Calu3 (cell line): ENCODE measurements at regions not wholly inside any gene's neighbourhood (a gene's known extent, or its start where the extent isn't known, plus 50 kb on each side); places are given as distances from the start of the nearest gene placed in this dataset.

Experiments used
- BruUV-seq: library from RNA; stranded (reverse); fragments of 400-500 nt; replicated peaks from 2 replicates; lab custom pipeline; 2021; lab: Mats Ljungman, UMichigan
- CTCF ChIA-PET: fragments of 300-600 bp; sonication (Branson Sonifier 250); formaldehyde crosslinking; loops from one replicate; lab custom pipeline; 2022; ENCODE audit warnings: antibody characterized with exemption; lab: Charles Lee
- DNase-seq: peaks from one replicate; pipeline ENCODE4 v3.0.0; 2022
- H3K27ac Mint-ChIP-seq: one replicate; pipeline ENCODE4 v1.8.0; 2022; ENCODE audit warnings: mixed read lengths; ENCODE audit not compliant: unreplicated experiment
- H3K27me3 Mint-ChIP-seq: one replicate; pipeline ENCODE4 v1.8.0; 2022; ENCODE audit warnings: mixed read lengths; ENCODE audit not compliant: unreplicated experiment
- H3K36me3 Mint-ChIP-seq: one replicate; pipeline ENCODE4 v1.8.0; 2022; ENCODE audit warnings: mild to moderate bottlenecking, moderate library complexity, mixed read lengths; ENCODE audit not compliant: insufficient read depth, unreplicated experiment
- H3K4me1 Mint-ChIP-seq: one replicate; pipeline ENCODE4 v1.8.0; 2022; ENCODE audit warnings: mild to moderate bottlenecking, low read depth, mixed read lengths; ENCODE audit not compliant: unreplicated experiment
- H3K4me3 Mint-ChIP-seq: one replicate; pipeline ENCODE4 v1.8.0; 2022; ENCODE audit warnings: mild to moderate bottlenecking, low read depth, moderate library complexity, mixed read lengths; ENCODE audit not compliant: unreplicated experiment
- H3K9me3 Mint-ChIP-seq: one replicate; pipeline ENCODE4 v1.8.0; 2022; ENCODE audit warnings: low read depth, mixed read lengths; ENCODE audit not compliant: unreplicated experiment
- intact Hi-C: fragments of 100-400 bp; cut with micrococcal nuclease; formaldehyde crosslinking; loops from one replicate; pipeline ENCODE4 v1.10.0; 2022; ENCODE audit not compliant: unreplicated experiment
- TF ChIP-seq, protein P1 (sequence below): fragments of 200-600 bp; IDR thresholded peaks from one replicate; pipeline ENCODE4 v1.8.0; 2022; ENCODE audit warnings: antibody characterized with exemption; ENCODE audit not compliant: unreplicated experiment

DNA sequence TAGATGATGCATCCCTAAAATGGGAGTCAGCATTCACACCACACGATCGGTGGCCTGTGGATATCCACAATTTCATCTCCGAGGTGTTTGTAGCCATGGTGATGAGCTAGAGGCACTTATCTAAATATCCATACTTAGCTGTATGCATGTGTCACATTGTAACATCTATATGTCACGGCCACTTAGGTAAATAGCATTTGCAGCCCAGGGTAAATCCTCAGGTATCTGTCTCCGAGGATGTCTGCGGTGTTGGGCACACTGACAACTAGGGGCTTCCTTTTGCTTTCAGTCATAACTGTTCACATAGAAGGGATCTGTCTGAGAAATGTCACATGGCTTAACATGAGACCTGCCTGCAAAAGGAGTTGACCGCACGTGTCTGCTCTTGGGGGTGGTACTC is 455.2 kb upstream of the ZFHX3 start:
- Mint-ChIP-seq H3K27me3 (peaks cover 75% of the 10 kb centered on the region), H3K4me1 (no peaks in the 10 kb centered on the region), H3K9me3 (no peaks in the 10 kb centered on the region), H3K27ac (no peak overlapping the region), H3K4me3 (no peak overlapping the region), H3K36me3 (no peaks in the 10 kb centered on the region)
- no TSS peak for BruUV-seq
- no peak for DNase-seq
- intact Hi-C loops: no loop called here
- TF ChIP-seq, protein P1, sequence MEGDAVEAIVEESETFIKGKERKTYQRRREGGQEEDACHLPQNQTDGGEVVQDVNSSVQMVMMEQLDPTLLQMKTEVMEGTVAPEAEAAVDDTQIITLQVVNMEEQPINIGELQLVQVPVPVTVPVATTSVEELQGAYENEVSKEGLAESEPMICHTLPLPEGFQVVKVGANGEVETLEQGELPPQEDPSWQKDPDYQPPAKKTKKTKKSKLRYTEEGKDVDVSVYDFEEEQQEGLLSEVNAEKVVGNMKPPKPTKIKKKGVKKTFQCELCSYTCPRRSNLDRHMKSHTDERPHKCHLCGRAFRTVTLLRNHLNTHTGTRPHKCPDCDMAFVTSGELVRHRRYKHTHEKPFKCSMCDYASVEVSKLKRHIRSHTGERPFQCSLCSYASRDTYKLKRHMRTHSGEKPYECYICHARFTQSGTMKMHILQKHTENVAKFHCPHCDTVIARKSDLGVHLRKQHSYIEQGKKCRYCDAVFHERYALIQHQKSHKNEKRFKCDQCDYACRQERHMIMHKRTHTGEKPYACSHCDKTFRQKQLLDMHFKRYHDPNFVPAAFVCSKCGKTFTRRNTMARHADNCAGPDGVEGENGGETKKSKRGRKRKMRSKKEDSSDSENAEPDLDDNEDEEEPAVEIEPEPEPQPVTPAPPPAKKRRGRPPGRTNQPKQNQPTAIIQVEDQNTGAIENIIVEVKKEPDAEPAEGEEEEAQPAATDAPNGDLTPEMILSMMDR: no peak
- CTCF ChIA-PET: no interaction called here

DNA sequence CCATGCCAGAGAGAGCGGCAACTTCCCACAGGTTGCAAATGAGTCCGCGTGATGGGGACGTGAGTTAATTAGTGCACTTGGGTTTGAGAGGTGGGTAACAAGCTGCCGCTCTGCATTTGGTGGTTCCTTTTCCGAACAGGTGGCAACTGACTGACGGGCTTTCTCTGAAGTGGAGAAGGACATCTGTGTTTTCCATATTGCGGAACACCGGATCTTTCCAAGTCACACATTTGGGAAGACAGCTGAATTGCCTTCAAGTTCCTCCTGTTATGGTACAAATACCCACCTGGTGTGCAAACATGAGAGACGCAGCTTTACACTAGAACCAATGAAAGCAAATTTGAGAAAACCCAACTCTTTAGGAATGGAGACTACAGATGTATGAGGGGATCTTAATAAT is 451.3 kb upstream of the ZFHX3 start:
- Mint-ChIP-seq H3K9me3 (no peaks in the 10 kb centered on the region), H3K4me3 (no peak overlapping the region), H3K4me1 (no peaks in the 10 kb centered on the region), H3K36me3 (no peaks in the 10 kb centered on the region), H3K27me3 (peaks cover 58% of the 10 kb centered on the region), H3K27ac (no peak overlapping the region)
- TF ChIP-seq, protein P1: no peak
- intact Hi-C loops: no loop called here
- DNase-seq: no peak
- CTCF ChIA-PET: no interaction called here
- no TSS peak for BruUV-seq

DNA sequence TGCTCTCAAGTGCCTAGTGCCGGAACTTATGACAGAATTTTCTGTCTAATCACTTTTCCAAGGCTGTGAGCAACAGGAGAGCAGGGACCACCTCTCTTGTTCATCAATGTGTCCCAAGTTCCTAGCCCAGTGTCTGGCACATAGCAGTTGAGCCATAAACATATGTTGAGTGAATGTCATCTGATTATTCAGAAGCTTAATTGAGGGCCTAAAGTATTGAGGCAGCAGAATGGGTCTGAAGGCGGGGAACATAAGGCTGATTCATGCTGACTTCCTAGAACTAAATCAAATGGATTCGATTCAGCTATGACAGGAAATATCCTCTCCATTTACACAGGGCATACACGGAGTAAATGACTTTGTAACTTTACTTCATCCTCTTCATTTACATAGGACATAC is 438.0 kb upstream of the ZFHX3 start:
- intact Hi-C loops: no loop called here
- no peak overlapping the region for H3K4me3 Mint-ChIP-seq
- DNase-seq: no peak
- H3K27me3 Mint-ChIP-seq: peaks cover 70% of the 10 kb centered on the region
- no peaks in the 10 kb centered on the region for H3K36me3 Mint-ChIP-seq
- no peak overlapping the region for H3K27ac Mint-ChIP-seq
- no TSS peak for BruUV-seq
- TF ChIP-seq, protein P1: no peak
- CTCF ChIA-PET: no interaction called here
- no peaks in the 10 kb centered on the region for H3K4me1 Mint-ChIP-seq
- H3K9me3 Mint-ChIP-seq: no peaks in the 10 kb centered on the region

DNA sequence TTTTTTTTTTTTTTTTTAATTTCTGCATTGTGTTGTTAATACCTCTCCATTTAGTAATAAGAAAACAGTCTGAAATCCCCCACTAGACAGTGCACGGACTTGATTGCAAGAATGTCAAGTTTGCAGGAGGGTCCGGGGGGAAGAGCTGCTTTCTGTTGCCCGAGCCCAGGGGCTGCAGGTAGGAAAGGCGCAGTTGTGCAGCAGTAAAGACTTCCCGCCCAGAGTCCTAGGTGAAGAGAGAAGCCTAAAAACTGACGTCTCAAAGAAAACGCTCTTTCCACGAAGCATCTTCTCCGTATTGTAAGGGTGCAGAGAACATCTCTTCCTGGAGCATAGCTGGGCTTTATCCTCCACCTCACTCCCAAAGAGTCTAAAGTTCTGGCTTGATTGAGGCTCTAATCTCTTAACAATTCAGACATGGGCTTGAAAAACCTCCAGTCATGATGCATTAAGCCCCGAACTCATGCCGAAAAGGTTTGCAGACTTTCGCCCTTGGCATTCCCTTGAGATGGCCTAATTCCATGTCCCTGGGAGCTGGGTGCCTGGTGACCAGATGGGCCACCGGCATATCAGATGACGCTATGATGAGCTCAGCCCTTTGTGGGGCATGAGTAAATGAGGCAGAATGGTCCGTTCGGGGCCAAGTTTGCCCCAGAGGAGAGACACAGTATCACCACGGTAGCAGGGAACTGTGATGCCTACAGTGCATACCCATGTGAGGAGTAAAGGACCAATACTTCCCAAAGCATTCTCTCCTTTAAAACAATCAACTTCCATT is 436.2 kb upstream of the ZFHX3 start:
- CTCF ChIA-PET: interaction anchor here (0.7 kb wide), 1 partner anchor 344 kb away, joined by 4 read pairs; no protein-coding TSS in a partner anchor
- DNase-seq: no peak
- Mint-ChIP-seq H3K9me3 (no peaks in the 10 kb centered on the region), H3K27me3 (peaks cover 86% of the 10 kb centered on the region), H3K36me3 (no peaks in the 10 kb centered on the region), H3K27ac (no peak overlapping the region), H3K4me1 (no peaks in the 10 kb centered on the region), H3K4me3 (no peak overlapping the region)
- TF ChIP-seq, protein P1: no peak
- BruUV-seq: no TSS peak
- intact Hi-C loops: no loop called here
